Lung (tissue), 11 donors: ENCODE measurements at regions not wholly inside any gene's neighbourhood (a gene's known extent, or its start where the extent isn't known, plus 50 kb on each side); places are given as distances from the start of the nearest gene placed in this dataset.

Experiments used
- ATAC-seq: fragments of 200-7000 bp; cut with Tn5 transposase; one replicate; pipeline ENCODE4 v1.9.1; 2020; ENCODE audit warnings: moderate number of reproducible peaks; ENCODE audit not compliant: insufficient read depth, low FRiP score
- DNase-seq, 3 donors: peaks; one replicate each; pipeline ENCODE4 v3.0.0-alpha.2; 2013 to 2017
- H3K27ac ChIP-seq, 2 donors: one replicate each; pipeline ENCODE4 v1.5.1; 2013; ENCODE audit warnings: mild to moderate bottlenecking in 2 of 2, moderate library complexity in 2 of 2, control low read depth in 1 of 2, inconsistent platforms in 1 of 2, low read depth in 1 of 2, low read length in 1 of 2
- H3K27me3 ChIP-seq, 3 donors: one replicate each; pipeline ENCODE4 v1.5.1; 2013; ENCODE audit warnings: low read length in 2 of 3; ENCODE audit not compliant: control insufficient read depth in 3 of 3, insufficient read depth in 3 of 3
- H3K36me3 ChIP-seq, 4 donors: one replicate each; pipeline ENCODE4 v1.5.1; 2013; ENCODE audit warnings: low read length in 4 of 4, mild to moderate bottlenecking in 1 of 4, moderate library complexity in 1 of 4; ENCODE audit not compliant: control insufficient read depth in 4 of 4, insufficient read depth in 4 of 4
- H3K4me1 ChIP-seq, 5 donors: one replicate each; pipeline ENCODE4 v1.5.1; 2013; ENCODE audit warnings: low read length in 5 of 5, mild to moderate bottlenecking in 2 of 5, moderate library complexity in 1 of 5; ENCODE audit not compliant: control insufficient read depth in 5 of 5, insufficient read depth in 5 of 5
- H3K4me3 ChIP-seq: one replicate; pipeline ENCODE4 v1.5.1; 2013; ENCODE audit warnings: mild to moderate bottlenecking, control low read depth, moderate library complexity
- H3K9ac ChIP-seq, 2 donors: one replicate each; pipeline ENCODE4 v1.5.1; 2013; ENCODE audit warnings: low read length in 2 of 2, control low read depth in 1 of 2; ENCODE audit not compliant: insufficient read depth in 1 of 2
- H3K9me3 ChIP-seq, 4 donors: one replicate each; pipeline ENCODE4 v1.5.1; 2013; ENCODE audit warnings: low read length in 3 of 4, mild to moderate bottlenecking in 1 of 4, moderate library complexity in 1 of 4; ENCODE audit not compliant: control insufficient read depth in 4 of 4, insufficient read depth in 3 of 4
- WGBS, 2 donors: extraction: QIAGEN DNeasy Blood & Tissue Kit; methylation state at CpG; one replicate each; pipeline ENCODE4 v1.1.7; 2013; 5-methylcytosine and 5-hydroxymethylcytosine counted together
- TF ChIP-seq, protein P1 (sequence below): IDR thresholded peaks from 2 replicates; pipeline ENCODE4 v1.5.1; 2012; ENCODE audit warnings: mild to moderate bottlenecking; ENCODE audit errors: control extremely low read depth, extremely low read depth
- donor health status: control.
- donor health status: control.
- donor health status: Bipolar disorder and iron deficiency.
- donor health status: healthy.
- donor health status: DM: yes; HTN: yes; CAD: no.

- Histone ChIP-seq H3K4me1 (peaks cover 0 to 20% (median 7%) of the 10 kb centered on the region in 5 donors), H3K27ac (peak overlapping the region in 1 of 2 donors; percentile 72), H3K9me3 (peaks cover 0 to 13% (median 1%) of the 10 kb centered on the region in 4 donors), H3K27me3 (no peaks in the 10 kb centered on the region), H3K9ac (no peak overlapping the region), H3K4me3 (no peak overlapping the region), H3K36me3 (no peaks in the 10 kb centered on the region)
- DNase-seq (peak in 1 of 3 donors; percentile 19), ATAC-seq (no peak)
- 83 to 91% methylated on average over 5 of the region's 5 CpGs for WGBS, 2 donors
- TF ChIP-seq, protein P1, sequence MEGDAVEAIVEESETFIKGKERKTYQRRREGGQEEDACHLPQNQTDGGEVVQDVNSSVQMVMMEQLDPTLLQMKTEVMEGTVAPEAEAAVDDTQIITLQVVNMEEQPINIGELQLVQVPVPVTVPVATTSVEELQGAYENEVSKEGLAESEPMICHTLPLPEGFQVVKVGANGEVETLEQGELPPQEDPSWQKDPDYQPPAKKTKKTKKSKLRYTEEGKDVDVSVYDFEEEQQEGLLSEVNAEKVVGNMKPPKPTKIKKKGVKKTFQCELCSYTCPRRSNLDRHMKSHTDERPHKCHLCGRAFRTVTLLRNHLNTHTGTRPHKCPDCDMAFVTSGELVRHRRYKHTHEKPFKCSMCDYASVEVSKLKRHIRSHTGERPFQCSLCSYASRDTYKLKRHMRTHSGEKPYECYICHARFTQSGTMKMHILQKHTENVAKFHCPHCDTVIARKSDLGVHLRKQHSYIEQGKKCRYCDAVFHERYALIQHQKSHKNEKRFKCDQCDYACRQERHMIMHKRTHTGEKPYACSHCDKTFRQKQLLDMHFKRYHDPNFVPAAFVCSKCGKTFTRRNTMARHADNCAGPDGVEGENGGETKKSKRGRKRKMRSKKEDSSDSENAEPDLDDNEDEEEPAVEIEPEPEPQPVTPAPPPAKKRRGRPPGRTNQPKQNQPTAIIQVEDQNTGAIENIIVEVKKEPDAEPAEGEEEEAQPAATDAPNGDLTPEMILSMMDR: no peak
Measured at GRCh38 chr11:130674686-130675308, 226.4 kb downstream of the ADAMTS15 start.

DNA sequence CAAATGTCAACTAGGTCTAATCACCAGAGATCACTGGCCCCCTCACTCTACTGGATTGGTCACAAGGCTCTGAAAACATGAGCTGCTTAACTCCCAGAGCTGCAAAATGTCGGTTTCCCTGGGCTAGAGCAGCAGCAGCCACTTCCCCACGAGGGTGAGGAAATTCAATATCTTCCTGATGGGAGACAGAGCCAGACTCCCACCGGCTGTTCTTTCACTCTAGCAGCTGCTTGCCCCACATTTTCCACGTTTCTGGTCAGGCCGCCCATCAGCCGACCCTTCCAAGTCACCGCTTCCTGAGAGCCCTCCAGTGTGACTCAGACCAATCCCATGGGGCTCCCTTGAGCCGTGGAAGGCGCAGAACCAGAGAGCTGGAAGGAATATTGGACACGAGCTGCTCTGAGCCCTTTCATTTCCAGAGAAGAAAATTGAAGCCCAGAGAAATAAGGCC, 227.0 kb downstream of the ADAMTS15 start:
- no peak for ATAC-seq
- peak overlapping the region; percentile 40 to 72 for H3K27ac ChIP-seq

DNA sequence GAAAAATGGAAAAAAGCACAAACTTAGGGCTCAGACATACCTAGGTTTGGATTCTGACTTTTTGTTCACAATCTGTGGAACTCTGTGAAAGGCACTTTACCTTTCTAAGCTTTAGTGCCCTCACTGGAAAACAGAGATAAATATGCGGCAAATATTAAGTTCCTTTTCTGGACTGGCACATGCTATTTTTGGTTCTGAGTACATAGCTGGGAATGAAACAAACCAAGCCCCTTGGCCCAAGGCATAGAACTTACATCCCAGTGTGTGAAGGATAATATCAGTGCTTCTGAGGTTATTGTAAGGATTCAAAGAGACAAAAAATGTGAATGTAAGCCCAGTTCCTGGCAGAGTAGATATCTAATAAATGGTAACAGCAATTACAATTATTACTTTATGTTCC, 227.5 kb downstream of the ADAMTS15 start:
- H3K4me3 ChIP-seq: no peak overlapping the region
- DNase-seq: no peak
- peak overlapping the region in 1 of 2 donors; percentile 72 for H3K27ac ChIP-seq

More for the DNA sequence above, 227.0 kb downstream of the ADAMTS15 start:
- TF ChIP-seq, protein P1: no peak
- H3K9ac ChIP-seq: peak overlapping the region in 1 of 2 donors; percentile 15
- peaks cover 0 to 20% (median 7%) of the 10 kb centered on the region in 5 donors for H3K4me1 ChIP-seq
- peak; percentile 34 to 60 (median 35) for DNase-seq
- H3K36me3 ChIP-seq: no peaks in the 10 kb centered on the region
- H3K9me3 ChIP-seq: peaks cover 0 to 13% (median 1%) of the 10 kb centered on the region in 4 donors
- 58 to 71% methylated on average over 10 of the region's 10 CpGs for WGBS, 2 donors
- H3K4me3 ChIP-seq: no peak overlapping the region
- H3K27me3 ChIP-seq: no peaks in the 10 kb centered on the region

More for the DNA sequence above, 227.5 kb downstream of the ADAMTS15 start:
- no peaks in the 10 kb centered on the region for H3K27me3 ChIP-seq
- H3K36me3 ChIP-seq: no peaks in the 10 kb centered on the region
- WGBS, 2 donors: 62 to 67% methylated on average over 1 of the region's 1 CpG
- peaks cover 0 to 20% (median 7%) of the 10 kb centered on the region in 5 donors for H3K4me1 ChIP-seq
- peak overlapping the region in 1 of 2 donors; percentile 15 for H3K9ac ChIP-seq
- TF ChIP-seq, protein P1: no peak
- H3K9me3 ChIP-seq: peaks cover 0 to 13% (median 1%) of the 10 kb centered on the region in 4 donors
- no peak for ATAC-seq
